Left colon (tissue), 2 donors: ENCODE measurements at regions not wholly inside any gene's neighbourhood (a gene's known extent, or its start where the extent isn't known, plus 50 kb on each side); places are given as distances from the start of the nearest gene placed in this dataset.
"Not testable (repeated sequence)": the region's sequence is repeated elsewhere in the genome, so short reads cannot be mapped to it uniquely, and the experiment has no call there.

Source experiments
- ATAC-seq: fragments of 200-7000 bp; cut with Tn5 transposase; one replicate; pipeline ENCODE4 v1.9.1; 2020; ENCODE audit warnings: mild to moderate bottlenecking, moderate library complexity
- DNase-seq, 2 donors: peaks; one replicate each; pipeline ENCODE4 v3.0.0-alpha.2; 2020
- intact Hi-C, 2 donors: fragments of 100-400 bp; cut with DNase I in 1 of 2; cut with micrococcal nuclease in 1 of 2; formaldehyde crosslinking; loops; one replicate each; pipeline versions ENCODE4 v1.11.2 to v1.14.0; 2022; cut with DNase I, micrococcal nuclease
- donor health status: DM: no; HTN: no; CAD: no.
- donor health status: DM: yes; HTN: yes; CAD: no.

GRCh38 chrX:84851183-84851582 lies 152.5 kb upstream of the APOOL start:
- DNase-seq, ATAC-seq, intact Hi-C loops: not testable (repeated sequence)

- DNase-seq, ATAC-seq, intact Hi-C loops: not testable (repeated sequence)
These were observed 146.9 kb upstream of the APOOL start for GRCh38 chrX:84856791-84857190.

- ATAC-seq, DNase-seq, intact Hi-C loops: not testable (repeated sequence)
These were observed 144.9 kb upstream of the APOOL start for GRCh38 chrX:84858771-84859170.

- intact Hi-C loops: no loop called here
- DNase-seq (no peak), ATAC-seq (peak; percentile 64)
These were observed 138.6 kb upstream of the APOOL start for GRCh38 chrX:84865113-84865512.

- ATAC-seq, DNase-seq, intact Hi-C loops: not testable (repeated sequence)
These were observed 133.4 kb upstream of the APOOL start for GRCh38 chrX:84870281-84870680.

GRCh38 chrX:84872160-84872771 lies 131.4 kb upstream of the APOOL start:
- intact Hi-C loops, ATAC-seq, DNase-seq: not testable (repeated sequence)

GRCh38 chrX:84873176-84873575 lies 130.5 kb upstream of the APOOL start:
- DNase-seq: no peak
- intact Hi-C loops: no loop called here
- no peak for ATAC-seq

- ATAC-seq (no peak), DNase-seq (no peak)
- intact Hi-C loops: no loop called here
These were observed 126.8 kb upstream of the APOOL start for GRCh38 chrX:84876876-84877275.

GRCh38 chrX:84893897-84894296 lies 109.8 kb upstream of the APOOL start:
- intact Hi-C loops: no loop called here
- no peak for DNase-seq
- ATAC-seq: no peak

- intact Hi-C loops: no loop called here
- ATAC-seq (peak; percentile 34), DNase-seq (no peak)
These were observed 96.2 kb upstream of the APOOL start for GRCh38 chrX:84907324-84907968.

- no peak for DNase-seq
- no peak for ATAC-seq
- intact Hi-C loops: no loop called here
These were observed 94.5 kb upstream of the APOOL start for GRCh38 chrX:84909151-84909550.

- no peak for DNase-seq
- intact Hi-C loops: no loop called here
- no peak for ATAC-seq
These were observed 79.1 kb upstream of the APOOL start for GRCh38 chrX:84924624-84925023.

- DNase-seq (no peak), ATAC-seq (no peak)
- intact Hi-C loops: no loop called here
These were observed 70.9 kb upstream of the APOOL start for GRCh38 chrX:84932814-84933213.

GRCh38 chrX:84933956-84934556 lies 69.6 kb upstream of the APOOL start:
- DNase-seq (no peak), ATAC-seq (no peak)
- intact Hi-C loops: no loop called here
